Lower lobe of right lung (tissue), 2 donors: ENCODE measurements at regions not wholly inside any gene's neighbourhood (a gene's known extent, or its start where the extent isn't known, plus 50 kb on each side); places are given as distances from the start of the nearest gene placed in this dataset.

ENCODE experiments used
- ATAC-seq, 2 donors: fragments of 200-7000 bp; cut with Tn5 transposase; one replicate each; pipeline ENCODE4 v1.9.1; 2020 to 2022; ENCODE audit warnings: mild to moderate bottlenecking in 2 of 2, moderate library complexity in 2 of 2
- DNase-seq: peaks from one replicate; pipeline ENCODE4 v3.0.0-alpha.2; 2020
- H3K27ac ChIP-seq: fragments of 200-600 bp; one replicate; pipeline ENCODE4 v1.8.0; 2022
- H3K27me3 ChIP-seq: fragments of 200-600 bp; one replicate; pipeline ENCODE4 v1.8.0; 2022; ENCODE audit warnings: low read depth
- H3K36me3 ChIP-seq: fragments of 200-600 bp; one replicate; pipeline ENCODE4 v1.8.0; 2022; ENCODE audit warnings: mild to moderate bottlenecking
- H3K4me1 ChIP-seq: fragments of 200-600 bp; one replicate; pipeline ENCODE4 v1.8.0; 2022
- H3K4me3 ChIP-seq: fragments of 200-600 bp; one replicate; pipeline ENCODE4 v1.8.0; 2022; ENCODE audit warnings: mild to moderate bottlenecking
- H3K9me3 ChIP-seq: fragments of 200-600 bp; one replicate; pipeline ENCODE4 v1.8.0; 2022
- intact Hi-C: fragments of 100-400 bp; cut with DNase I; formaldehyde crosslinking; loops from one replicate; pipeline ENCODE4 v1.11.0; 2022
- TF ChIP-seq, protein P1 (sequence below): fragments of 200-600 bp; IDR thresholded peaks from one replicate; pipeline ENCODE4 v1.8.0; 2022; ENCODE audit warnings: antibody characterized with exemption, mild to moderate bottlenecking
- donor health status: DM: no; HTN: yes; CAD: no; lungs with severe emphysema.

DNA sequence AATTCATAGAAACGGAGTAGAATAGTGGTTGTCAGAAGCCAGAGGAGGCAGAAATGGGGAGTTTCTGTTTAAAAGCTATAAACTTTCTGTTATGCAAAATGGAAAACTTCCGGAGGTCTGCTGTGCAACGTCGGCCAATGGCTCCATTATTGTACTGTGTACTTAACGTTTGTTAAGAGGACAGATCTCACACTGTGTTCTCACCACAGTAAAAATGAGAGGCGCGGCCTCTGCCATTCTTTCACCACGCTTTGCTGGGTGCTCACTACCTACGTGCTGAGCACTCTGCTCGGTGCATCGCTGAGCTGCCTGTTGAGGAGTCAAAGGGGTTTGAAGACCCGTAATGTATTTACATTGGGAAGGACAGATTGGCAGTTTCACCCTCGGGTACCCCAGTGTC lies 218.8 kb upstream of the B3GAT1 start:
- Histone ChIP-seq H3K4me3 (no peak overlapping the region), H3K36me3 (no peaks in the 10 kb centered on the region), H3K27me3 (no peaks in the 10 kb centered on the region), H3K9me3 (no peaks in the 10 kb centered on the region), H3K4me1 (no peaks in the 10 kb centered on the region), H3K27ac (no peak overlapping the region)
- intact Hi-C loops: no loop called here
- DNase-seq (no peak), ATAC-seq (no peak)
- TF ChIP-seq, protein P1, sequence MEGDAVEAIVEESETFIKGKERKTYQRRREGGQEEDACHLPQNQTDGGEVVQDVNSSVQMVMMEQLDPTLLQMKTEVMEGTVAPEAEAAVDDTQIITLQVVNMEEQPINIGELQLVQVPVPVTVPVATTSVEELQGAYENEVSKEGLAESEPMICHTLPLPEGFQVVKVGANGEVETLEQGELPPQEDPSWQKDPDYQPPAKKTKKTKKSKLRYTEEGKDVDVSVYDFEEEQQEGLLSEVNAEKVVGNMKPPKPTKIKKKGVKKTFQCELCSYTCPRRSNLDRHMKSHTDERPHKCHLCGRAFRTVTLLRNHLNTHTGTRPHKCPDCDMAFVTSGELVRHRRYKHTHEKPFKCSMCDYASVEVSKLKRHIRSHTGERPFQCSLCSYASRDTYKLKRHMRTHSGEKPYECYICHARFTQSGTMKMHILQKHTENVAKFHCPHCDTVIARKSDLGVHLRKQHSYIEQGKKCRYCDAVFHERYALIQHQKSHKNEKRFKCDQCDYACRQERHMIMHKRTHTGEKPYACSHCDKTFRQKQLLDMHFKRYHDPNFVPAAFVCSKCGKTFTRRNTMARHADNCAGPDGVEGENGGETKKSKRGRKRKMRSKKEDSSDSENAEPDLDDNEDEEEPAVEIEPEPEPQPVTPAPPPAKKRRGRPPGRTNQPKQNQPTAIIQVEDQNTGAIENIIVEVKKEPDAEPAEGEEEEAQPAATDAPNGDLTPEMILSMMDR: no peak

DNA sequence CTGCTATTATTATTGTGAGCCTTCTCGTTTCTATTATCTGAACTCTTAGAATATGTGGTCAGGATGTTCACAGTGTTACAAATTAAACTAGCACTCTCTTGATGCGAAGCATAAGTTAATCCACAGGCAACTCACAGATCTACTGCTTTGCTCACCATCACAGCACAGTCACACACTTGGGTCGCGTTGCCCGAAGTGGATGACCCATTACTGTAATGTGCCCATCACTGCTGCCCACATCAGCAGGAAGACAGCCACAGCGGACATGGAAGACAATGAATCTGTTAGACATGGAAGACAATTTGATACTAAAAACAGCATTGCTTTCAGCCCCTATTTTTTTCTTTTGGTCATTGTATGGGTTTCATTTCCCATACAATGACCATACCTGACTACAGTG lies 216.4 kb upstream of the B3GAT1 start:
- Histone ChIP-seq H3K36me3 (no peaks in the 10 kb centered on the region), H3K27ac (no peak overlapping the region), H3K9me3 (no peaks in the 10 kb centered on the region), H3K27me3 (no peaks in the 10 kb centered on the region), H3K4me3 (no peak overlapping the region), H3K4me1 (no peaks in the 10 kb centered on the region)
- TF ChIP-seq, protein P1: no peak
- intact Hi-C loops: no loop called here
- DNase-seq: no peak
- no peak for ATAC-seq

DNA sequence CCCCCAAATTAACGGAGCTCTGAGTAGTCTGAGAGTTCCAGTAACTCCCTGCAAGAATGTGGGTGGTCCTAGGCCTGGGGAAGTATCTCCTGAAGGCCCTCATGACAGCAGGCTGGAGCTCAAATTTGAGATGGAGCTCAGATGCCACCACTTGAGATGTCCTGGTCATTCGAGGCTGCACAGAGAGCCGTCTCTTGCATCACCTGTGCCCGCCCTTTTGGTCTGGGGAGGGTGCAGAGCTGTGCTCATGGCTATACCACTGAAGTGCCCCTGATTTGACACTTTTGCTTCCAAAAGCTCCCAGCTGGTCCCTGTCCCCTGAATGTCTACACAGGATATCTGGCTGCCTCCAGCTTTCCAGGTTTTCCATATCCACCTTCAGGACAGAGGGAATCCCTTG lies 214.0 kb upstream of the B3GAT1 start:
- DNase-seq: no peak
- H3K4me1 ChIP-seq: no peaks in the 10 kb centered on the region
- no peak for ATAC-seq
- TF ChIP-seq, protein P1: no peak
- no peak overlapping the region for H3K27ac ChIP-seq
- no peaks in the 10 kb centered on the region for H3K36me3 ChIP-seq
- H3K27me3 ChIP-seq: peaks cover 3% of the 10 kb centered on the region
- intact Hi-C loops: no loop called here
- H3K9me3 ChIP-seq: no peaks in the 10 kb centered on the region
- no peak overlapping the region for H3K4me3 ChIP-seq

DNA sequence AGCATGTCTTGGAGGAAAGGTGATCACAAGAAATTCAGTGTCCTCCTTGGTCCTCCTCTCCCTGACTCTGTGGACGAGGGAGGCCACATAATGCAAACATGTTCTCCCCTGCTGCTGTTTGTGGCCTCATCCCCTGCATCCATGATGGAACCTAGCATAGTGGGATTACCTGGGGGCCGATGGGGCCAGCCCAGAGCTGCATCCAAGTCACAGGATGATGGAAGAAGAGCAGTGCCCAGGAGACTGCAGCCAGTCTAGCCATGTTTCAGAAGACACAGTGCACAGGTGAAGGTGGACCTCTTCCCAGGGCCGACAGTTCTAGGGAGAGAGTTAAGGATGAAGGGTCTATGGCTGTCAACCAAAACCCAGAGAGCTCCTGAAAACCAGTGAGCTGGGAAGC lies 213.6 kb upstream of the B3GAT1 start:
- no peak for DNase-seq
- H3K27me3 ChIP-seq: peaks cover 6% of the 10 kb centered on the region

DNA sequence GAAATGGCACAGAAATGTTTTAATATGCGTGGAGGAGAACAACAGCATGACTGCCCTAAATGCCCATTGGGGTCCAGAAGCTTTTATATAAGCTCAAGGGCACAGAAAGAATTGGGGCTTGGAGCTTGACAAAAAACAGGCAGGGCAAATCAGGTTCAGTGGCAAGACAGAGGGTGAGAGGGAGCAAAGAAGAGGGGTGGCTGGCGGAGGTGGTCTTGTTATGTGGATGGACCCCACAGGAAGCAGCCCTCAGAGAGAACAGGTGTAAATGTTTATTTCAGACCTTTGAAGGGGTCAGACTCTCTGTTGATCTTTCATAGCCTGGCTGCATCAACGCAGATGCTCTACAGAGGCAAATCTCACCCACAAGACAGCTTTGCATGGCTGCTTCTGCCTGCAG lies 213.1 kb upstream of the B3GAT1 start:
- ATAC-seq (no peak), DNase-seq (no peak)
- TF ChIP-seq, protein P1: no peak
- Histone ChIP-seq H3K4me1 (no peaks in the 10 kb centered on the region), H3K36me3 (no peaks in the 10 kb centered on the region), H3K27ac (no peak overlapping the region), H3K4me3 (no peak overlapping the region), H3K27me3 (peaks cover 6% of the 10 kb centered on the region), H3K9me3 (no peaks in the 10 kb centered on the region)
- intact Hi-C loops: no loop called here

More for the DNA sequence above, 213.6 kb upstream of the B3GAT1 start:
- H3K4me1 ChIP-seq: no peaks in the 10 kb centered on the region
- intact Hi-C loops: no loop called here
- H3K36me3 ChIP-seq: no peaks in the 10 kb centered on the region
- no peak overlapping the region for H3K27ac ChIP-seq
- no peak overlapping the region for H3K4me3 ChIP-seq
- no peaks in the 10 kb centered on the region for H3K9me3 ChIP-seq
- ATAC-seq: no peak
- TF ChIP-seq, protein P1: no peak
